GM23338 (cell line): ENCODE measurements at regions not wholly inside any gene's neighbourhood (a gene's known extent, or its start where the extent isn't known, plus 50 kb on each side); places are given as distances from the start of the nearest gene placed in this dataset.

Experiments
- ATAC-seq: fragments of 200-7000 bp; cut with Tn5 transposase; 3 replicates; pipeline ENCODE4 v1.9.1; 2020
- DNase-seq: peaks from one replicate; pipeline ENCODE4 v3.0.0-alpha.2; 2015; ENCODE audit warnings: low spot score
- H2AFZ ChIP-seq: fragments of 200-600 bp; sonication (generic); 2 replicates; pipeline ENCODE4 v1.8.0; 2016; ENCODE audit warnings: antibody characterized with exemption, mild to moderate bottlenecking, moderate library complexity
- H3F3A ChIP-seq: fragments of 200-600 bp; sonication (generic); replicated peaks from 2 replicates; pipeline ENCODE4 v1.8.0; 2017; ENCODE audit warnings: antibody characterized with exemption, mixed run types, low read depth
- H3K27ac ChIP-seq: fragments of 200-600 bp; sonication (generic); 2 replicates; pipeline ENCODE4 v1.6.1; 2016; ENCODE audit warnings: low read depth
- H3K27me3 ChIP-seq: fragments of 200-600 bp; sonication (generic); 2 replicates; pipeline ENCODE4 v1.8.0; 2016; ENCODE audit warnings: mild to moderate bottlenecking, mixed run types, moderate library complexity; ENCODE audit not compliant: insufficient read depth
- H3K36me3 ChIP-seq: fragments of 200-600 bp; sonication (generic); 2 replicates; pipeline ENCODE4 v1.8.0; 2016; ENCODE audit warnings: mild to moderate bottlenecking; ENCODE audit not compliant: insufficient read depth
- H3K4me1 ChIP-seq: fragments of 200-600 bp; sonication (generic); 2 replicates; pipeline ENCODE4 v1.8.0; 2016; ENCODE audit warnings: mild to moderate bottlenecking, moderate library complexity; ENCODE audit not compliant: insufficient read depth
- H3K4me2 ChIP-seq: fragments of 200-600 bp; sonication (generic); 2 replicates; pipeline ENCODE4 v1.7.1; 2017; ENCODE audit warnings: mixed run types
- H3K4me3 ChIP-seq: fragments of 200-600 bp; sonication (generic); 2 replicates; pipeline ENCODE4 v1.6.1; 2016; ENCODE audit warnings: mixed run types
- H3K79me2 ChIP-seq: fragments of 200-600 bp; sonication (generic); replicated peaks from 2 replicates; pipeline ENCODE4 v1.8.0; 2017; ENCODE audit warnings: mild to moderate bottlenecking; ENCODE audit not compliant: insufficient read depth
- H3K9me2 ChIP-seq: fragments of 200-600 bp; sonication (generic); 2 replicates; pipeline ENCODE4 v1.8.0; 2017; ENCODE audit not compliant: insufficient read depth
- H4K20me1 ChIP-seq: fragments of 200-600 bp; sonication (generic); replicated peaks from 2 replicates; pipeline ENCODE4 v1.8.0; 2017; ENCODE audit warnings: mild to moderate bottlenecking; ENCODE audit not compliant: insufficient read depth
- H3K27ac Mint-ChIP-seq: 2 replicates; pipeline ENCODE4 v1.8.0; 2020; ENCODE audit warnings: inconsistent platforms, mild to moderate bottlenecking, moderate library complexity, mixed read lengths
- H3K27me3 Mint-ChIP-seq: 3 replicates; pipeline ENCODE4 v1.8.0; 2022; ENCODE audit warnings: low read depth, mild to moderate bottlenecking, moderate library complexity, mixed read lengths, inconsistent platforms; ENCODE audit not compliant: insufficient read depth, poor library complexity
- H3K36me3 Mint-ChIP-seq: 3 replicates; pipeline ENCODE4 v1.8.0; 2021; ENCODE audit warnings: low read depth, mild to moderate bottlenecking, inconsistent platforms, moderate library complexity, mixed read lengths
- H3K4me1 Mint-ChIP-seq: 3 replicates; pipeline ENCODE4 v1.8.0; 2020; ENCODE audit warnings: mild to moderate bottlenecking, inconsistent platforms, mixed read lengths
- H3K4me3 Mint-ChIP-seq: 3 replicates; pipeline ENCODE4 v1.8.0; 2021; ENCODE audit warnings: moderate library complexity, mild to moderate bottlenecking, inconsistent platforms, mixed read lengths
- H3K9me3 Mint-ChIP-seq: 3 replicates; pipeline ENCODE4 v1.8.0; 2020; ENCODE audit warnings: moderate library complexity, mild to moderate bottlenecking, inconsistent platforms, mixed read lengths
- ETS1 ChIP-seq: IDR thresholded peaks from 2 replicates; pipeline ENCODE4 v1.6.1; 2016; ENCODE audit warnings: antibody characterized with exemption
- EZH2 ChIP-seq: fragments of 200-600 bp; sonication (generic); IDR thresholded peaks from one replicate; pipeline ENCODE4 v1.8.0; 2017; ENCODE audit warnings: antibody characterized with exemption, mild to moderate bottlenecking, low read depth; ENCODE audit not compliant: unreplicated experiment
- EZH2phosphoT487 ChIP-seq: fragments of 200-600 bp; sonication (generic); IDR thresholded peaks from one replicate; pipeline ENCODE4 v1.8.1; 2018; ENCODE audit warnings: antibody characterized with exemption; ENCODE audit not compliant: unreplicated experiment
- JUNB ChIP-seq: IDR thresholded peaks from one replicate; pipeline ENCODE4 v1.6.1; 2016; ENCODE audit warnings: antibody characterized with exemption; ENCODE audit not compliant: unreplicated experiment
- NANOG ChIP-seq: IDR thresholded peaks from 2 replicates; pipeline ENCODE4 v1.6.1; 2016; ENCODE audit warnings: antibody characterized with exemption, borderline replicate concordance
- POLR2AphosphoS5 ChIP-seq: IDR thresholded peaks from 2 replicates; pipeline ENCODE4 v1.6.1; 2016; ENCODE audit warnings: antibody characterized with exemption, low read depth
- STAT1 ChIP-seq: IDR thresholded peaks from one replicate; pipeline ENCODE4 v1.6.1; 2016; ENCODE audit warnings: antibody characterized with exemption; ENCODE audit not compliant: unreplicated experiment
- ZNF331 ChIP-seq: fragments of 250-450 bp; sonication (Bioruptor Pico); IDR thresholded peaks from 2 replicates; pipeline ENCODE4 v1.5.0; 2020; ENCODE audit warnings: low read depth, mild to moderate bottlenecking, moderate library complexity
- ZNF462 ChIP-seq: fragments of 250-450 bp; sonication (Bioruptor Pico); IDR thresholded peaks from 2 replicates; pipeline ENCODE4 v1.5.0; 2020; ENCODE audit warnings: mild to moderate bottlenecking, moderate library complexity
- TF ChIP-seq, protein P1 (sequence below), 2 experiments: fragments of 200-600 bp in 1 of 2; sonication (generic) in 1 of 2; conservative IDR thresholded peaks; 2 replicates each; pipeline versions ENCODE4 v1.5.1 to v1.6.1; 2016 to 2017; ENCODE audit warnings: antibody characterized with exemption in 2 of 2, low read depth in 2 of 2, mild to moderate bottlenecking in 2 of 2, moderate library complexity in 1 of 2

- Mint-ChIP-seq H3K4me1 (no peaks in the 10 kb centered on the region), H3K27me3 (no peaks in the 10 kb centered on the region), H3K4me3 (no peak overlapping the region), H3K9me3 (no peaks in the 10 kb centered on the region), H3K36me3 (no peaks in the 10 kb centered on the region), H3K27ac (no peak overlapping the region)
- Histone ChIP-seq H3K4me3 (no peak overlapping the region), H3K27ac (no peak overlapping the region), H4K20me1 (no peaks in the 10 kb centered on the region), H3K9me2 (no peaks in the 10 kb centered on the region), H3K79me2 (no peaks in the 10 kb centered on the region), H3K4me2 (no peak overlapping the region), H3K36me3 (no peaks in the 10 kb centered on the region), H2AFZ (no peak overlapping the region), H3F3A (no peaks in the 10 kb centered on the region), H3K4me1 (no peaks in the 10 kb centered on the region), H3K27me3 (no peaks in the 10 kb centered on the region)
- TF ChIP-seq ZNF331 (no peak), STAT1 (no peak), ZNF462 (no peak)
- DNase-seq, result no peak
- ATAC-seq, result no peak
These were observed 104.7 kb upstream of the CMC1 start for GRCh38 chr3:28136607-28137216.

GRCh38 chr3:28138043-28138610, 103.3 kb upstream of the CMC1 start:
- Mint-ChIP-seq H3K9me3 (no peaks in the 10 kb centered on the region), H3K4me1 (no peaks in the 10 kb centered on the region), H3K27me3 (no peaks in the 10 kb centered on the region), H3K4me3 (no peak overlapping the region), H3K27ac (no peak overlapping the region), H3K36me3 (no peaks in the 10 kb centered on the region)
- no peaks in the 10 kb centered on the region for H3F3A ChIP-seq
- no peak overlapping the region for H2AFZ ChIP-seq
- ATAC-seq, result no peak
- no peaks in the 10 kb centered on the region for H3K36me3 ChIP-seq
- H3K27me3 ChIP-seq, result no peaks in the 10 kb centered on the region
- H3K27ac ChIP-seq, result no peak overlapping the region
- no peak for DNase-seq
- H3K4me3 ChIP-seq, result no peak overlapping the region
- H3K79me2 ChIP-seq, result no peaks in the 10 kb centered on the region
- H3K4me1 ChIP-seq, result no peaks in the 10 kb centered on the region
- H4K20me1 ChIP-seq, result no peaks in the 10 kb centered on the region
- H3K4me2 ChIP-seq, result no peak overlapping the region
- H3K9me2 ChIP-seq, result no peaks in the 10 kb centered on the region
- TF ChIP-seq ZNF331 (no peak), EZH2phosphoT487 (no peak), ETS1 (no peak), STAT1 (no peak), EZH2 (no peak), NANOG (no peak), JUNB (no peak), POLR2AphosphoS5 (no peak)
- TF ChIP-seq, protein P1, sequence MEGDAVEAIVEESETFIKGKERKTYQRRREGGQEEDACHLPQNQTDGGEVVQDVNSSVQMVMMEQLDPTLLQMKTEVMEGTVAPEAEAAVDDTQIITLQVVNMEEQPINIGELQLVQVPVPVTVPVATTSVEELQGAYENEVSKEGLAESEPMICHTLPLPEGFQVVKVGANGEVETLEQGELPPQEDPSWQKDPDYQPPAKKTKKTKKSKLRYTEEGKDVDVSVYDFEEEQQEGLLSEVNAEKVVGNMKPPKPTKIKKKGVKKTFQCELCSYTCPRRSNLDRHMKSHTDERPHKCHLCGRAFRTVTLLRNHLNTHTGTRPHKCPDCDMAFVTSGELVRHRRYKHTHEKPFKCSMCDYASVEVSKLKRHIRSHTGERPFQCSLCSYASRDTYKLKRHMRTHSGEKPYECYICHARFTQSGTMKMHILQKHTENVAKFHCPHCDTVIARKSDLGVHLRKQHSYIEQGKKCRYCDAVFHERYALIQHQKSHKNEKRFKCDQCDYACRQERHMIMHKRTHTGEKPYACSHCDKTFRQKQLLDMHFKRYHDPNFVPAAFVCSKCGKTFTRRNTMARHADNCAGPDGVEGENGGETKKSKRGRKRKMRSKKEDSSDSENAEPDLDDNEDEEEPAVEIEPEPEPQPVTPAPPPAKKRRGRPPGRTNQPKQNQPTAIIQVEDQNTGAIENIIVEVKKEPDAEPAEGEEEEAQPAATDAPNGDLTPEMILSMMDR (conservative IDR thresholded peaks at IDR 0.05; ENCODE audit: low read depth in 2 of 2), result no peak
